Pulmonary artery endothelial cell (primary cell): ENCODE measurements at regions not wholly inside any gene's neighbourhood (a gene's known extent, or its start where the extent isn't known, plus 50 kb on each side); places are given as distances from the start of the nearest gene placed in this dataset.

Source experiments
- DNase-seq: peaks from one replicate; pipeline ENCODE4 v3.0.0-alpha.2; 2011; ENCODE audit warnings: low read depth, low spot score

DNA sequence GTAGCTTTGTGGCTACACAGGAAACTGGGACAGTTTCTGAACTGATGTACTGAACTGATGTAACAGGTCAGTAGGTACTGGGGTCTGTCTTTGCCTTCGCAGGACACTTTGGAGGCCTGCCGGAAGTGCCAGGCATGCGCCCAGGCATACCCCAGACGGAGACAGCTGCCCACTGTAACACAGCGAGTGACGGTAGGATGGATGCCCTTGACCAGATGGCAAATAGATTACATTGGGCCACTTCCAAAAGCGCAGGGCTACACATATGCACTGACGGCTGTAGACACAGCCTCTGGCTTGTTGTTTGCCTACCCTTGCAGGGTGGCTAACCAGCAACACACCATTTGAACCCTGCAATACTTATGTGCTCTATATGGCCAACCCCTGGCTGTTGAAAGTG is 94.1 kb upstream of the TMPO start:
- DNase-seq = no peak

GRCh38 chr12:98422359-98422758 is 93.0 kb upstream of the TMPO start:
- no peak for DNase-seq

DNA sequence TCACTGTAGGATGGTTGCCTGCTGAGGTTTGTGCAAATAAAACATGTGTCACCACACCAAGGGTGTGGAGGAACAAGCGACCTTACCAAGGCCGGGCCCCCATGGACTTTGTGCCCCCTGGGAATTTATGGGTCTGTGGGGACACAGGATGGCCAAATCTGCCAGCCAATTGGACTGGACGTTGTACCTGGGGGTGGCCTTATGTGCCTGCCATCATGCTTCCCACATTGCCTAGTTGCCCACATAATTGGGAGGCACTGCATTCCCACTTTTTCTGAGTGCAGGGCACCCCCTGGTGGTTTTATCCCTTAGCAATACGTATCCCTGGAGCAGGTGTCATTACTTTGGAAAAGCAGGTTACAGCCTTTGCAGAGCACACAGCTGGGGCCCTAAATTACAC is 92.6 kb upstream of the TMPO start:
- DNase-seq = no peak

GRCh38 chr12:98423963-98424362 is 91.4 kb upstream of the TMPO start:
- DNase-seq = no peak

GRCh38 chr12:98424726-98425401 is 90.5 kb upstream of the TMPO start:
- peak; percentile 82 for DNase-seq

GRCh38 chr12:98425859-98426258 is 89.5 kb upstream of the TMPO start:
- DNase-seq = no peak

DNA sequence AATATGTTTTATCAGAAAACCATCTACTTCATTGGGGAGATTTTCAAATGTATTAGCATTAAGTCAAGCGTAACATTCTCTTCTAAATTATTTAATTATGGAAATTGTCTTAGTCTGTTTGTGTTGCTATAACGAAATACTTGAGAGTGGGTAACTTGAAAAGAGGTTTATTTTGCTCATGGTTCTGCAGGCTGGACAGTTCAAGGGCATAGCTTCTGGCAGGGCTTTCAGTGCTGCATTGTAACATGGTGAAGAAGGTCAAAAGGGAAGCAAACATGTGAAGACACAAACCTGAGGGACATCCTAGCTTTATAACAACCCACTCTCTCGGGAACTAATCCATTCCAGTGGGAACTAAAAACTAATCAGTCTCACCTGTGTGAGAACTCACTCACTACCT is 84.3 kb upstream of the TMPO start:
- no peak for DNase-seq

GRCh38 chr12:98437166-98437565 is 78.2 kb upstream of the TMPO start:
- DNase-seq = no peak

GRCh38 chr12:98437806-98438595 is 77.4 kb upstream of the TMPO start:
- DNase-seq = no peak

- no peak for DNase-seq
Measured at GRCh38 chr12:98438656-98439230, 76.6 kb upstream of the TMPO start.

- DNase-seq = peak; percentile 52
Measured at GRCh38 chr12:98439471-98439951, 75.9 kb upstream of the TMPO start.

DNA sequence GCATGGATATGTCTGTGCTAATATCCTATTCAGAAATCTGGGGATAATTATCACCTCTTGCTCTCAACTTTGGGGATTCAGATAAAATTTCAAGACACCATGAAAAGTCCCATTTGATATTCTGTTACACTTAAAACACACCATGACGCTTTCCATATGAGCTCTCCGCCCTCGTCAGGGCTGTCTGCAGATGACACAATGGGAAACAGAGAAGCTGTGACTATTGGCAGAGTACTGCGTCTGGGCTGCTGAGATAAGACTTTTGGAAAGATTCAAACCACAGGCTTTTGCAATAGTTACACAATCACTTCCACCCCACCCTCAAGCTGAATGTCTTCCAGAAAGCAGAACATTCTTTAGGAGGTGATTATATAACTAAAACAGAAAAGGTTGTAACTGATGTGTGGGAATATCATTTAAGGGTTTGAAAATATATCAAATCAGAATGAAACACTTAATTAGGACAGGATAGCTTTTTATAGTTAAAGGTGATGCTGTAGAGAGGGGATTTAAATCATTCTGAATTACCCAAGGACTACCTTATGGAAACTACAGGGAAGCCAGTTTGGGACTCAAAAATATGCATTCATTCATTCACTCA is 75.3 kb upstream of the TMPO start:
- DNase-seq = peak; percentile 94

DNA sequence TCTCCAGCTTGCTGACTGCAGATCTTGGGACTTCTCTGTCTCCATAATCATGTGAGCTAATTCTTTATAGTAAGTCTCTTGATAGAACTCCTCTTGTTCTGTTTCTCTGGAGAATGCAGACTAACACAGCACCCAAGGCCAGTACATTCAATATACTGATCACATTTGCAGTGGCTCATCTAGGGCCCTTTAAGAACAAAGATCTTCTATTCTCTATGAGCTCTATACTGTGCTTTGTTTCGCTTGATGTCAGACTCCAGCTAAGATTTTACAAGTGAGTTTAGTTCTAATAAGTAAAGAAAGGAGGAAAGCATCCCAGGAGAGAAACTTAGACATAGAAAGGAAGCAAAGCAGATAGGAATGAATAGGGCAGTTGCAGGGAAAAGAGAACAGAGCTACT is 69.3 kb upstream of the TMPO start:
- no peak for DNase-seq

- no peak for DNase-seq
Measured at GRCh38 chr12:98446682-98447081, 68.7 kb upstream of the TMPO start.

DNA sequence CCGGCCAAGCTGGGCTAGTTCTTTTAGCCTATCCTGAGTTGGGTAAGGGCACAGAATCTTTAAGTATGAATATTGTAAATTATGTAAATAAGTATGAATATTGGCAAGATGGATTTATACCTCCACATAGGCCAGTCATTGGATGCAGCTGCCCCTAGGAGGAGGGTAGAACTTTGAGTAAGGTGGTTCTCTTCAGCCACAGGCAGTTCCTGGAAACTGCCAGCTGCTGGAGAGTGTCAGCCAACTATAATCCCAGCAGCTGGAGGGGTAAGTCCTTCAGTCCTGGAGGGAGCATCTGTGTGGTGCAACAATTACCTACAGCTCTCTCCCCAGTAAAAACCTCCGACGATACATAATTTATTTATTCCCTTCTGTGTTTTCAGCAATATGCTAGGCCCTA is 65.8 kb upstream of the TMPO start:
- no peak for DNase-seq

GRCh38 chr12:98453070-98453469 is 62.3 kb upstream of the TMPO start:
- DNase-seq = no peak

- DNase-seq = no peak
Measured at GRCh38 chr12:98453492-98453891, 61.9 kb upstream of the TMPO start.

- no peak for DNase-seq
Measured at GRCh38 chr12:98456041-98456440, 59.3 kb upstream of the TMPO start.

DNA sequence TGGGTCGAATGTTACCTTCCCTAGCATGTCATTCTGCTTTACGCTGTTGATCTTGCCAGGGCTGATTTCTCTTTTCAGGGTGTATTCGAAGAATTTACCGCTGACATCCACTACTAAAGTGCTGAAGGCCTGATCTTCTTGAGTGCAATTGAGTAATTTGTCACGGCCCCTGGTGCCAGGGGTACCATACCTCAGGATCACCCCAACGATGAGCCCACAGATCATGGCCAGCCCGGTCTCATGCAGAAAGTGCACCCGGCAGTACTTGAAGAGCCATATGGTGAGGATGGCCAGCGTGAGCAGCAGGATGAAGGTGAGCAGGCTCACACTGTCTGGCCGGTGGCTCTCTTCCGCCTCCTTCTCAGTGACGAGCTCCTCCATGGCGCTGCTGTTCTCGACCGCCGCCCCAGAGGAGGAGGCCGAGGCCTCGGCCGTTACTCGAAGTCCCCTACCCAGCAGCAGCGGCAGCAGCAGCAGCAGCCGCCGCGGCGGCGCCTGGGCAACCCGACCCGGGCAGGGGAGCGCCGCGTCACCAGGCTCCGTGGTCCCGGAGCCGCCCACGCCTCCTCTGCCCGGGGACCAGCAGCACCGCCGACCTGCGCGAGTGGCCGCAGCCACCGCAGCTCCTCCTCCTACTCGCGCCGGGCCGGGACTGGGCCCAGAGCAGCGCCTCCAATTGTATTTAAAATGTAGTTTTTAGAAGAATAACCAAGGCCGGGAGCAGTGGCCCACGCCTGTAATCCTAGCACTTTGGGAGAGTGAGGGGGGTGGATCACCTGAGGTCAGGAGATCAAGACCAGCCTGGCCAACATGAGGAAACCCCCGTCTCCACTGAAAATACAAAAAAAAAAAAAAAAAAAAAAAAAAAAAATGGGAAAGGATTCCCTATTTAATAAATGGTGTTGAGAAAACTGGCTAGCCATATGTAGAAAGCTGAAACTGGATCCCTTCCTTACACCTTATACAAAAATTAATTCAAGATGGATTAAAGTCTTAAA is 58.5 kb upstream of the TMPO start:
- DNase-seq = no peak

DNA sequence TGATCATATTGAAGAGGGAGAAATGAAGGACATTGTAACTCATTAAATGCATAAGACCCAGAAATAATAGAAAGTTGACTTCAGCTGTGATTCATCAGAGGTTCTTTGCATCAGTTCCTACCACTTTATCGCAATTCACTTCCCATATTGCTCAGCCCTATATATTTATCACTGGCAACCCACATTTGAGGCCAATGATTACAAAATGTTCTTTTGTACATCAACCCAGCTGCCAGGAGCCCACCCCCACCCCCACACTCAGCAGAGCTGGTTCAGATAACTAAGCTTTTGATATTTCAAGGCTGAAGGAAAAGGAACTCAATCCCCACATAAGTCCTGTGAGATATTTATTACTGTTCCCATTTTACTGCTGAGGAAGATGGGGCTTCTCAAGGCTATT is 51.2 kb upstream of the TMPO start:
- DNase-seq = no peak

GRCh38 chr12:98465505-98465904 is 49.9 kb upstream of the TMPO start:
- no peak for DNase-seq
